ENCODE measurements at regions not wholly inside any gene's neighbourhood (a gene's known extent, or its start where the extent isn't known, plus 50 kb on each side); places are given as distances from the start of the nearest gene placed in this dataset.
"Not testable (repeated sequence)": the region's sequence is repeated elsewhere in the genome, so short reads cannot be mapped to it uniquely, and the experiment has no call there.

GRCh38 chrX:150228431-150228830 is 134.7 kb upstream of the MAMLD1 start:
- H3K27ac ChIP-seq: no peak overlapping the region
- no peak overlapping the region for H3K4me3 ChIP-seq
- no peak for DNase-seq
- no peaks in the 10 kb centered on the region for H3K36me3 ChIP-seq
- no peaks in the 10 kb centered on the region for H3K9me3 ChIP-seq (replicated peaks)
- no peaks in the 10 kb centered on the region for H3K27me3 ChIP-seq
- peaks cover 7% of the 10 kb centered on the region for H3K4me1 ChIP-seq

- Histone ChIP-seq H3K27me3 (no peaks in the 10 kb centered on the region), H3K27ac (no peak overlapping the region), H3K9me3 (replicated peaks) (no peaks in the 10 kb centered on the region), H3K36me3 (no peaks in the 10 kb centered on the region), H3K4me3 (no peak overlapping the region), H3K4me1 (peaks cover 7% of the 10 kb centered on the region)
- no peak for DNase-seq
These were observed 134.1 kb upstream of the MAMLD1 start for GRCh38 chrX:150229030-150229429.

- Histone ChIP-seq H3K4me1 (peaks cover 7% of the 10 kb centered on the region), H3K27me3 (no peaks in the 10 kb centered on the region), H3K9me3 (replicated peaks) (no peaks in the 10 kb centered on the region), H3K4me3 (no peak overlapping the region), H3K36me3 (no peaks in the 10 kb centered on the region), H3K27ac (no peak overlapping the region)
- DNase-seq: no peak
These were observed 133.6 kb upstream of the MAMLD1 start for GRCh38 chrX:150229481-150229880.

- H3K4me3 ChIP-seq; DNase-seq; H3K4me1 ChIP-seq; H3K36me3 ChIP-seq; H3K27ac ChIP-seq; H3K9me3 ChIP-seq (replicated peaks); H3K27me3 ChIP-seq: not testable (repeated sequence)
These were observed 132.2 kb upstream of the MAMLD1 start for GRCh38 chrX:150230952-150231351.

- not testable (repeated sequence) for DNase-seq; H3K4me3 ChIP-seq; H3K36me3 ChIP-seq; H3K27ac ChIP-seq; H3K4me1 ChIP-seq; H3K9me3 ChIP-seq (replicated peaks); H3K27me3 ChIP-seq
These were observed 131.7 kb upstream of the MAMLD1 start for GRCh38 chrX:150231368-150231767.

- H3K27ac ChIP-seq; H3K4me3 ChIP-seq; DNase-seq; H3K36me3 ChIP-seq; H3K27me3 ChIP-seq; H3K4me1 ChIP-seq; H3K9me3 ChIP-seq (replicated peaks): not testable (repeated sequence)
These were observed 130.9 kb upstream of the MAMLD1 start for GRCh38 chrX:150232222-150232621.

GRCh38 chrX:150234126-150234525 is 129.0 kb upstream of the MAMLD1 start:
- no peaks in the 10 kb centered on the region for H3K9me3 ChIP-seq (replicated peaks)
- H3K4me1 ChIP-seq: no peaks in the 10 kb centered on the region
- no peak overlapping the region for H3K27ac ChIP-seq
- H3K36me3 ChIP-seq: no peaks in the 10 kb centered on the region
- no peak for DNase-seq
- H3K4me3 ChIP-seq: no peak overlapping the region
- no peaks in the 10 kb centered on the region for H3K27me3 ChIP-seq

GRCh38 chrX:150236327-150236726 is 126.8 kb upstream of the MAMLD1 start:
- no peaks in the 10 kb centered on the region for H3K36me3 ChIP-seq
- no peaks in the 10 kb centered on the region for H3K9me3 ChIP-seq (replicated peaks)
- DNase-seq: no peak
- H3K27me3 ChIP-seq: no peaks in the 10 kb centered on the region
- no peaks in the 10 kb centered on the region for H3K4me1 ChIP-seq
- no peak overlapping the region for H3K4me3 ChIP-seq
- H3K27ac ChIP-seq: no peak overlapping the region

GRCh38 chrX:150238632-150239382 is 124.3 kb upstream of the MAMLD1 start:
- Histone ChIP-seq H3K9me3 (replicated peaks) (no peaks in the 10 kb centered on the region), H3K36me3 (no peaks in the 10 kb centered on the region), H3K27ac (no peak overlapping the region), H3K4me1 (no peaks in the 10 kb centered on the region), H3K27me3 (no peaks in the 10 kb centered on the region), H3K4me3 (no peak overlapping the region)
- DNase-seq: no peak

GRCh38 chrX:150239946-150240642 is 123.0 kb upstream of the MAMLD1 start:
- Histone ChIP-seq H3K4me3 (no peak overlapping the region), H3K9me3 (replicated peaks) (no peaks in the 10 kb centered on the region), H3K4me1 (no peaks in the 10 kb centered on the region), H3K27me3 (no peaks in the 10 kb centered on the region), H3K27ac (no peak overlapping the region), H3K36me3 (no peaks in the 10 kb centered on the region)
- DNase-seq: no peak

GRCh38 chrX:150240643-150240970 is 122.5 kb upstream of the MAMLD1 start:
- H3K4me1 ChIP-seq: no peaks in the 10 kb centered on the region
- no peaks in the 10 kb centered on the region for H3K36me3 ChIP-seq
- DNase-seq: no peak
- H3K27ac ChIP-seq: no peak overlapping the region
- H3K9me3 ChIP-seq (replicated peaks): no peaks in the 10 kb centered on the region
- no peak overlapping the region for H3K4me3 ChIP-seq
- H3K27me3 ChIP-seq: no peaks in the 10 kb centered on the region

GRCh38 chrX:150253959-150254620 is 109.0 kb upstream of the MAMLD1 start:
- Histone ChIP-seq H3K4me3 (no peak overlapping the region), H3K4me1 (peaks cover 3% of the 10 kb centered on the region; the same call in 1 of the 2 replicates), H3K27me3 (no peaks in the 10 kb centered on the region), H3K9me3 (replicated peaks) (no peaks in the 10 kb centered on the region), H3K36me3 (no peaks in the 10 kb centered on the region), H3K27ac (no peak overlapping the region)
- peak; percentile 38 to 40 for DNase-seq

- Histone ChIP-seq H3K4me1 (peaks cover 3% of the 10 kb centered on the region; the same call in 1 of the 2 replicates), H3K27me3 (no peaks in the 10 kb centered on the region), H3K4me3 (no peak overlapping the region), H3K27ac (no peak overlapping the region), H3K9me3 (replicated peaks) (no peaks in the 10 kb centered on the region), H3K36me3 (no peaks in the 10 kb centered on the region)
- DNase-seq: no peak
These were observed 108.2 kb upstream of the MAMLD1 start for GRCh38 chrX:150254909-150255308.

- no peak for DNase-seq
- no peaks in the 10 kb centered on the region for H3K36me3 ChIP-seq
- no peak overlapping the region for H3K4me3 ChIP-seq
- no peak overlapping the region for H3K27ac ChIP-seq
- H3K27me3 ChIP-seq: no peaks in the 10 kb centered on the region
- no peaks in the 10 kb centered on the region for H3K9me3 ChIP-seq (replicated peaks)
- H3K4me1 ChIP-seq: peaks cover 3% of the 10 kb centered on the region; the same call in 1 of the 2 replicates
These were observed 107.4 kb upstream of the MAMLD1 start for GRCh38 chrX:150255441-150256296.

- DNase-seq: no peak
- no peaks in the 10 kb centered on the region for H3K36me3 ChIP-seq
- peaks cover 3% of the 10 kb centered on the region; the same call in 1 of the 2 replicates for H3K4me1 ChIP-seq
- no peaks in the 10 kb centered on the region for H3K27me3 ChIP-seq
- H3K9me3 ChIP-seq (replicated peaks): no peaks in the 10 kb centered on the region
- no peak overlapping the region for H3K27ac ChIP-seq
- no peak overlapping the region for H3K4me3 ChIP-seq
These were observed 106.8 kb upstream of the MAMLD1 start for GRCh38 chrX:150256297-150256650.
